GM23248 (cell line): ENCODE measurements at regions not wholly inside any gene's neighbourhood (a gene's known extent, or its start where the extent isn't known, plus 50 kb on each side); places are given as distances from the start of the nearest gene placed in this dataset.
"Not testable (repeated sequence)": the region's sequence is repeated elsewhere in the genome, so short reads cannot be mapped to it uniquely, and the experiment has no call there.

ENCODE experiments used
- DNase-seq: peaks from one replicate; pipeline ENCODE4 v3.0.0-alpha.2; 2015
- H2AFZ ChIP-seq: fragments of 200-600 bp; sonication (generic); 2 replicates; pipeline ENCODE4 v1.6.1; 2016; ENCODE audit warnings: antibody characterized with exemption
- H3F3A ChIP-seq: fragments of 200-600 bp; sonication (generic); 2 replicates; pipeline ENCODE4 v1.6.1; 2016; ENCODE audit warnings: mild to moderate bottlenecking, antibody characterized with exemption, mixed run types; ENCODE audit not compliant: insufficient read depth
- H3K27ac ChIP-seq: fragments of 200-600 bp; sonication (generic); 2 replicates; pipeline ENCODE4 v1.5.1; 2016; ENCODE audit warnings: mild to moderate bottlenecking
- H3K27me3 ChIP-seq: fragments of 200-600 bp; sonication (generic); replicated peaks from 2 replicates; pipeline ENCODE4 v1.6.1; 2016; ENCODE audit warnings: mild to moderate bottlenecking; ENCODE audit not compliant: insufficient read depth
- H3K36me3 ChIP-seq: fragments of 200-600 bp; sonication (generic); 2 replicates; pipeline ENCODE4 v1.6.1; 2016; ENCODE audit warnings: low read depth, mild to moderate bottlenecking
- H3K4me1 ChIP-seq: fragments of 200-600 bp; sonication (generic); 2 replicates; pipeline ENCODE4 v1.6.1; 2016; ENCODE audit warnings: mild to moderate bottlenecking; ENCODE audit not compliant: insufficient read depth
- H3K4me2 ChIP-seq: fragments of 200-600 bp; sonication (generic); one replicate; pipeline ENCODE4 v1.6.1; 2016; ENCODE audit warnings: mild to moderate bottlenecking; ENCODE audit not compliant: unreplicated experiment
- H3K4me3 ChIP-seq: fragments of 200-600 bp; sonication (generic); 2 replicates; pipeline ENCODE4 v1.5.1; 2016; ENCODE audit warnings: mild to moderate bottlenecking
- H3K79me2 ChIP-seq: fragments of 200-600 bp; sonication (generic); 2 replicates; pipeline ENCODE4 v1.6.1; 2016; ENCODE audit warnings: mild to moderate bottlenecking; ENCODE audit not compliant: insufficient read depth
- H3K9ac ChIP-seq: fragments of 200-600 bp; sonication (generic); 2 replicates; pipeline ENCODE4 v1.6.1; 2016; ENCODE audit warnings: mild to moderate bottlenecking
- H3K9me2 ChIP-seq: fragments of 200-600 bp; sonication (generic); 2 replicates; pipeline ENCODE4 v1.6.1; 2016; ENCODE audit warnings: mixed run types, mild to moderate bottlenecking, moderate library complexity; ENCODE audit not compliant: insufficient read depth
- H3K9me3 ChIP-seq: fragments of 200-600 bp; sonication (generic); one replicate; pipeline ENCODE4 v1.6.1; 2017; ENCODE audit warnings: low read depth
- H4K20me1 ChIP-seq: fragments of 200-600 bp; sonication (generic); 2 replicates; pipeline ENCODE4 v1.6.0; 2016; ENCODE audit not compliant: insufficient read depth
- EZH2 ChIP-seq: fragments of 200-600 bp; sonication (generic); IDR thresholded peaks from 2 replicates; pipeline ENCODE4 v1.6.1; 2018; ENCODE audit warnings: antibody characterized with exemption, mild to moderate bottlenecking; ENCODE audit not compliant: insufficient read depth, poor library complexity, severe bottlenecking
- EZH2phosphoT487 ChIP-seq: fragments of 200-600 bp; sonication (generic); IDR thresholded peaks from 2 replicates; pipeline ENCODE4 v1.6.1; 2018; ENCODE audit warnings: antibody characterized with exemption, moderate library complexity, mild to moderate bottlenecking, low read depth; ENCODE audit not compliant: insufficient read depth
- WGBS, 2 experiments: methylation state at CpG; one replicate each; pipeline ENCODE4 v1.1.6; 2015 to 2017; ENCODE audit warnings: low lambda C conversion rate in 2 of 2, low coverage in 1 of 2; ENCODE audit errors: missing lambda C conversion rate in 2 of 2; 5-methylcytosine and 5-hydroxymethylcytosine counted together
- in situ Hi-C: fragments of 300-500 bp; cut with MboI; formaldehyde crosslinking; loops from 2 replicates; pipeline ENCODE4 v1.15.0; 2020

DNA sequence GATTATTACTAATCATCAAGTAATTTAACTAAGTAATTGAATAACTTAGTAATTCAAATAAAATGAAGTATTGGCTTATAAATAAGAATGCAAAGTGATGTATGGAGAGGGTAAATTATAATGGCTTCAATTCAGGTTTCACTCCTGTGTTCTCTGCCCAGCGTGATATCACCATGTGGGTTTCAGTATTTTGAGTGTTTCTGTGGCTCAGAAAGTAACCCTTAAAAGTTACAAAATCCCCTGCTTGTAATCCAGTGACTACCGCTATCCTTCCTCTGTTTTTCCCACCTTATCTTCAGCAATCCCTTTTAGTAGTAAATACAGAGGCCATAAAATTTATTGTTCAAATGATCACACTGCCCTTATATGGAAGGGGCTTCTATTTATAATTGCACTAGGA, 316.4 kb upstream of the CFAP20DC start:
- Histone ChIP-seq H4K20me1 (no peaks in the 10 kb centered on the region), H3K4me1 (peaks cover 12% of the 10 kb centered on the region), H3K79me2 (no peaks in the 10 kb centered on the region), H3K27ac (no peak overlapping the region), H3K9me3 (no peaks in the 10 kb centered on the region), H3K36me3 (no peaks in the 10 kb centered on the region), H3F3A (peaks cover 16% of the 10 kb centered on the region), H3K9me2 (no peaks in the 10 kb centered on the region), H2AFZ (no peak overlapping the region), H3K27me3 (no peaks in the 10 kb centered on the region), H3K4me3 (no peak overlapping the region), H3K4me2 (no peak overlapping the region), H3K9ac (no peak overlapping the region)
- 48 to 49% methylated on average over 2 of the region's 2 CpGs for WGBS, 2 experiments
- no peak for DNase-seq
- TF ChIP-seq EZH2 (no peak), EZH2phosphoT487 (no peak)
- in situ Hi-C loops = no loop called here

DNA sequence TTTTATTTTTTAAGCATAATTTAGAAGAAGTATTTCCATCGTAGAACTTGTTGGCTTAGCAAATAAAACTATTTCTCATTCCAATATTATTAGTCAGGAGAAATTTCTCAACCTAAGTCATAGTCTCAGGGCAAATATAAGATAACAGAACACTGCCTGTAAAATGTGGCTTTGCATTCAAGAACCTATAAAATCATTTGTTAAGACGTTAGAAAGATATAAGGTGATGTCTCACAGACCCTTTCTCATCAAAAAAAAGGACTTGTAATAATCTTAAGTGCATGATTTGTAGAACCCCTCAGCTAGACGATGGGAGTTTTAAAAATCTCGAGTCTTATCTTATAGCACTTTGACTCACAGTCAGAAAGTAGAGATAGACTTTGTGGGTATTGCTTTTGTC, 314.7 kb upstream of the CFAP20DC start:
- no peaks in the 10 kb centered on the region for H3K79me2 ChIP-seq
- no peaks in the 10 kb centered on the region for H3K36me3 ChIP-seq
- TF ChIP-seq EZH2phosphoT487 = no peak
- no peak for TF ChIP-seq EZH2
- H4K20me1 ChIP-seq = no peaks in the 10 kb centered on the region
- H3K4me1 ChIP-seq = peaks cover 12% of the 10 kb centered on the region
- in situ Hi-C loops = no loop called here
- H3K27me3 ChIP-seq = no peaks in the 10 kb centered on the region
- 17% methylated on average over 4 of the region's 4 CpGs for WGBS, 2 experiments
- no peaks in the 10 kb centered on the region for H3K9me3 ChIP-seq
- H3K9ac ChIP-seq = no peak overlapping the region
- 0 out of 2 replicates have a peak overlapping the region, but pooled peaks have one; percentile 7 for H3K4me3 ChIP-seq
- H2AFZ ChIP-seq = 0 out of 2 replicates have a peak overlapping the region, but pooled peaks have one; percentile 5
- H3K4me2 ChIP-seq = no peak overlapping the region
- H3F3A ChIP-seq = peaks cover 16% of the 10 kb centered on the region
- no peak overlapping the region for H3K27ac ChIP-seq
- H3K9me2 ChIP-seq = no peaks in the 10 kb centered on the region
- peak; percentile 45 for DNase-seq

DNA sequence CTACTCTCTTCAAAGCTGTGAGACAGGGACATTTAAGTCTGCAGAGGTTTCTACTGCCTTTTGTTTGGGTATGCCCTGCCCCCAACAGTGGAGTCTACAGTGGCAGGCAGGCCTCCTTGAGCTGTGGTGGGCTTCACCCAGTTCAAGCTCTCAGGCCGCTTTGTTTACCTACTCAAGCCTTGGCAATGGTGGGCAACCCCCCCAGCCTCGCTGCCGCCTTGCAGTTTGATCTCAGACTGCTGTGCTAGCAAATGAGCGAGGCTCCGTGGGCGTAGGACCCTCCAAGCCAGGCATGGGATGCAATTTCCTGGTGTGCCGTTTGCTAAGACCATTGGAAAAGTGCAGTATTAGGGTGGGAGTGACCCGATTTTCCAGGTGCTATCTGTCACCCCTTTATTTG, 310.5 kb upstream of the CFAP20DC start:
- DNase-seq, H3K4me2 ChIP-seq, H3K27ac ChIP-seq, H3K36me3 ChIP-seq, H3K79me2 ChIP-seq, H2AFZ ChIP-seq, H3K4me3 ChIP-seq, H4K20me1 ChIP-seq, H3K9ac ChIP-seq, in situ Hi-C loops, H3K27me3 ChIP-seq, H3K9me3 ChIP-seq, H3K9me2 ChIP-seq: not testable (repeated sequence)
- Histone ChIP-seq H3K4me1 (peaks cover 12% of the 10 kb centered on the region), H3F3A (peaks cover 11% of the 10 kb centered on the region)
- WGBS, 2 experiments = 54 to 62% methylated on average over 8 of the region's 8 CpGs

- H3K9me2 ChIP-seq = no peaks in the 10 kb centered on the region
- H3K79me2 ChIP-seq = no peaks in the 10 kb centered on the region
- H3K4me3 ChIP-seq = no peak overlapping the region
- H3K9ac ChIP-seq = no peak overlapping the region
- no peaks in the 10 kb centered on the region for H3K36me3 ChIP-seq
- WGBS, 2 experiments = 54 to 55% methylated on average over 4 of the region's 4 CpGs
- TF ChIP-seq EZH2 (no peak), EZH2phosphoT487 (no peak)
- no peaks in the 10 kb centered on the region for H3K4me1 ChIP-seq
- no peaks in the 10 kb centered on the region for H3F3A ChIP-seq
- no peak overlapping the region for H2AFZ ChIP-seq
- in situ Hi-C loops = no loop called here
- H3K9me3 ChIP-seq = no peaks in the 10 kb centered on the region
- no peaks in the 10 kb centered on the region for H3K27me3 ChIP-seq
- H4K20me1 ChIP-seq = no peaks in the 10 kb centered on the region
- no peak overlapping the region for H3K27ac ChIP-seq
- no peak for DNase-seq
- H3K4me2 ChIP-seq = no peak overlapping the region
Measured at GRCh38 chr3:59341459-59341858, 291.6 kb upstream of the CFAP20DC start.

GRCh38 chr3:59339818-59340217, 290.0 kb upstream of the CFAP20DC start:
- H4K20me1 ChIP-seq = no peaks in the 10 kb centered on the region
- H3K4me1 ChIP-seq = peaks cover 2% of the 10 kb centered on the region; the same call in 1 of the 2 replicates
- H3K27me3 ChIP-seq = no peaks in the 10 kb centered on the region
- H3K4me3 ChIP-seq = no peak overlapping the region
- H2AFZ ChIP-seq = no peak overlapping the region
- no peaks in the 10 kb centered on the region for H3F3A ChIP-seq
- H3K36me3 ChIP-seq = no peaks in the 10 kb centered on the region
- H3K9me2 ChIP-seq = no peaks in the 10 kb centered on the region
- H3K4me2 ChIP-seq = no peak overlapping the region
- no peak overlapping the region for H3K27ac ChIP-seq
- 71 to 77% methylated on average over 3 of the region's 3 CpGs for WGBS, 2 experiments
- in situ Hi-C loops = no loop called here
- H3K9me3 ChIP-seq = no peaks in the 10 kb centered on the region
- no peaks in the 10 kb centered on the region for H3K79me2 ChIP-seq
- TF ChIP-seq EZH2 = no peak
- TF ChIP-seq EZH2phosphoT487 = no peak
- no peak overlapping the region for H3K9ac ChIP-seq
- no peak for DNase-seq
